ENCODE measurements at regions not wholly inside any gene's neighbourhood (a gene's known extent, or its start where the extent isn't known, plus 50 kb on each side); places are given as distances from the start of the nearest gene placed in this dataset.

DNA sequence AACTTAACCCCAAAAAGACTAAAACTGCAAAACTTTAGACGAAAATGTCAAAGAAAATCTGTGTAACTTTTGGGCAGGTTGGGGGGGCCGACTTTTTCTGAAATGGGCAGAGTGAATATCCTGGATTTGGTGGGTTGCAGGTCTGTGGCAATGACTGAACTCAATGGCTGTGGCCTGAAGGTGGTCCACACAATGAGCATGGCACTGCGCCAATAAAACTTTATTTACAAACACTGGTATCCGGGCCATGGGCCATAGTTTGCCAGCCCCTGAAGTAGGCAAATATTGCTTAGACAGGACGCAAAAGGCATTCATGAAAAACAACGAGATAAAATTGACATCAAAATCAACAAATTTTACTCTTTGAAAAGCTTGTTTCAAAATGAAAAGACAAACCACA, 66.2 kb downstream of the RTP5 start:
- Histone ChIP-seq H3K36me3 (ENCODE audit: insufficient read depth) (no peaks in the 10 kb centered on the region), H4K20me1 (ENCODE audit: insufficient read depth) (no peaks in the 10 kb centered on the region), H3K27me3 (ENCODE audit: insufficient read depth, low read depth) (no peaks in the 10 kb centered on the region), H3K4me1 (ENCODE audit: low read depth, poor library complexity, severe bottlenecking) (peaks cover 33% of the 10 kb centered on the region), H3K4me3 (IDR thresholded peaks at IDR 0.05; ENCODE audit: insufficient read depth, low read depth, low read length) (no peak overlapping the region), H2AFZ (ENCODE audit: low read depth) (no peak overlapping the region), H3K27ac (no peak overlapping the region), H3K4me2 (no peak overlapping the region), H3K79me2 (ENCODE audit: insufficient read depth, low read depth) (no peaks in the 10 kb centered on the region), H3K9ac (no peak overlapping the region)
- TF ChIP-seq, protein P1, sequence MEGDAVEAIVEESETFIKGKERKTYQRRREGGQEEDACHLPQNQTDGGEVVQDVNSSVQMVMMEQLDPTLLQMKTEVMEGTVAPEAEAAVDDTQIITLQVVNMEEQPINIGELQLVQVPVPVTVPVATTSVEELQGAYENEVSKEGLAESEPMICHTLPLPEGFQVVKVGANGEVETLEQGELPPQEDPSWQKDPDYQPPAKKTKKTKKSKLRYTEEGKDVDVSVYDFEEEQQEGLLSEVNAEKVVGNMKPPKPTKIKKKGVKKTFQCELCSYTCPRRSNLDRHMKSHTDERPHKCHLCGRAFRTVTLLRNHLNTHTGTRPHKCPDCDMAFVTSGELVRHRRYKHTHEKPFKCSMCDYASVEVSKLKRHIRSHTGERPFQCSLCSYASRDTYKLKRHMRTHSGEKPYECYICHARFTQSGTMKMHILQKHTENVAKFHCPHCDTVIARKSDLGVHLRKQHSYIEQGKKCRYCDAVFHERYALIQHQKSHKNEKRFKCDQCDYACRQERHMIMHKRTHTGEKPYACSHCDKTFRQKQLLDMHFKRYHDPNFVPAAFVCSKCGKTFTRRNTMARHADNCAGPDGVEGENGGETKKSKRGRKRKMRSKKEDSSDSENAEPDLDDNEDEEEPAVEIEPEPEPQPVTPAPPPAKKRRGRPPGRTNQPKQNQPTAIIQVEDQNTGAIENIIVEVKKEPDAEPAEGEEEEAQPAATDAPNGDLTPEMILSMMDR (conservative IDR thresholded peaks at IDR 0.05; ENCODE audit: low read depth, low read length) = no peak

DNA sequence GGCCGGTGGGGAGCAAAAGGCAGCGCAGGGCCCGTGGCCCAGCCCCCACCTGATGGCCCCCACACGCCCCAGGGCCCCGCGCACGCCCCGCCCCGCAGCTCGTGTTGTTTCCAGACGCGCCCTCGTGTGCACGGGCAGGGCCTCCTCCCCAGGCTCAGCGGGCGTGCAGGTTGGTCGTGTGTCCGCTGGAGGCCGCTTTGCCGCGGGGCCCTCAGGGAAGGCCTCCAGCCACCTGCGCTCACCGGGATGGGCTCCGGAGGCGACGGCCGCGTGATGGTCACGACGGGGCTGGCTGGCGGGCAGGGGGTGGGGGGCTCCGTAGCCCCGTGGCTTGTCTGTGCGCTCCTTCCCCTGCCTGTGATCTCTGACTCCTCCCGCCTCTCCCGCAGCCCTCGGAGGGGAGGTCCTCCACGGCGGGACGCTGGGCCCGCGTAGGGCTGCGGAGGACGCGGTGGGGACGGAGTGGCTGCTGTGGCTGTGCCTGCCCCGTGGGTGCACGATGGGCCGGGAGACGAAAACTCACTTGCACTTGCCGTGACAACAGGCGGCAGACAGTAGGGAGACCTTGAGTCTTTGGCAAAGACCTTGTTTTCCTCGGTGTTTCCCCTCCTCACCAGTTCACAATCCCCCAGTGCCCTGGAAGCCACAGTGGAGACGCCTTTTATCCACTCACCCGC, 67.1 kb downstream of the RTP5 start:
- no peak overlapping the region for H2AFZ ChIP-seq (ENCODE audit: low read depth)
- H3K36me3 ChIP-seq (ENCODE audit: insufficient read depth) = no peaks in the 10 kb centered on the region
- no peak overlapping the region for H3K4me2 ChIP-seq
- H3K4me3 ChIP-seq (IDR thresholded peaks at IDR 0.05; ENCODE audit: insufficient read depth, low read depth, low read length) = no peak overlapping the region
- H3K27me3 ChIP-seq (ENCODE audit: insufficient read depth, low read depth) = no peaks in the 10 kb centered on the region
- H4K20me1 ChIP-seq (ENCODE audit: insufficient read depth) = no peaks in the 10 kb centered on the region
- TF ChIP-seq, protein P1 (conservative IDR thresholded peaks at IDR 0.05; ENCODE audit: low read depth, low read length) = no peak
- no peak overlapping the region for H3K27ac ChIP-seq
- H3K9ac ChIP-seq = no peak overlapping the region
- no peaks in the 10 kb centered on the region for H3K79me2 ChIP-seq (ENCODE audit: insufficient read depth, low read depth)
- H3K4me1 ChIP-seq (ENCODE audit: low read depth, poor library complexity, severe bottlenecking) = peaks cover 33% of the 10 kb centered on the region

DNA sequence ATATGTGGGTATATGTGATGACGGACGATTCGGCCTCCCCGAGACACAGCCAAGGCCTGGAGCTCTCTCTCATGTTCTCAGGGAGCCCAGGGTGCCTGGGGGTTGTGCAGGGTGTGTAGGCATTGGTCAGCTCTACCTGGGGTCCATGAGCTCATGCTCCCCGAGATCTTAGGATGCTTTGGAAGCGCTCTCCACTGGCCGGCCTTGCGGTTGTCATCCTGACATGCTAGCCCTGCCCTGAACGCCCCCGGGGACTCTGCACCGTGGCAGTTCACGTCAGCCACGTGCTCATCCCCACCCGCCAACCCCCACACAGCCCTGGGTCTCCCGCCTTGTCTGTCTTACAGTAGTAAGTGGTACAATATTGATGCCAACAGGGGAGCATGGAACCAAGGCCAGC, 67.8 kb downstream of the RTP5 start:
- H3K27me3 ChIP-seq (ENCODE audit: insufficient read depth, low read depth) = no peaks in the 10 kb centered on the region
- no peaks in the 10 kb centered on the region for H3K36me3 ChIP-seq (ENCODE audit: insufficient read depth)
- peaks cover 30% of the 10 kb centered on the region for H3K4me1 ChIP-seq (ENCODE audit: low read depth, poor library complexity, severe bottlenecking)

DNA sequence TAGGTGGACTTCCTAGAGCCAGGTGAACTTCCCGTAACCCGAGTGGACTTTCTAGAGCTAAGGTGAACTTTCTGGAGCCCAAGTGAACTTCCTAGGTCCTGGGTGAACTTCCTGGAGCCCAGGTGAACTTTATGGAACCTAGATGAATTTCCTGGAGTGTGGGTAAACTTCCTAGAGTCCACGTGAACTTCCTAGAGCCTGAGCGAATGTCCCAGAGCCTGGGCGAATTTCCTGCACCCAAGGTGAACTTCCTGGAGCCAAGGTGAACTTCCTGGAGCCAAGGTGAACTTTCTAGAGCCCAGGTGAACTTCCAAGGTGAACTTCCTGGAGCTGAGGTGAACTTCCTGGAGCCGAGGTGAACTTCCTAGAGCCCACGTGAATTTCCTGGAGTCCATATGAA, 70.0 kb downstream of the RTP5 start:
- Histone ChIP-seq H3K36me3 (ENCODE audit: insufficient read depth) (no peaks in the 10 kb centered on the region), H3K4me3 (IDR thresholded peaks at IDR 0.05; ENCODE audit: insufficient read depth, low read depth, low read length) (no peak overlapping the region), H4K20me1 (ENCODE audit: insufficient read depth) (no peaks in the 10 kb centered on the region), H3K4me1 (ENCODE audit: low read depth, poor library complexity, severe bottlenecking) (peaks cover 8% of the 10 kb centered on the region), H3K27me3 (ENCODE audit: insufficient read depth, low read depth) (no peaks in the 10 kb centered on the region), H2AFZ (ENCODE audit: low read depth) (no peak overlapping the region), H3K79me2 (ENCODE audit: insufficient read depth, low read depth) (no peaks in the 10 kb centered on the region), H3K4me2 (no peak overlapping the region), H3K27ac (no peak overlapping the region), H3K9ac (no peak overlapping the region)
- TF ChIP-seq, protein P1 (conservative IDR thresholded peaks at IDR 0.05; ENCODE audit: low read depth, low read length) = no peak

More for the DNA sequence above, 67.8 kb downstream of the RTP5 start:
- H4K20me1 ChIP-seq (ENCODE audit: insufficient read depth) = no peaks in the 10 kb centered on the region
- H3K27ac ChIP-seq = no peak overlapping the region
- no peaks in the 10 kb centered on the region for H3K79me2 ChIP-seq (ENCODE audit: insufficient read depth, low read depth)
- H3K4me3 ChIP-seq (IDR thresholded peaks at IDR 0.05; ENCODE audit: insufficient read depth, low read depth, low read length) = no peak overlapping the region
- TF ChIP-seq, protein P1 (conservative IDR thresholded peaks at IDR 0.05; ENCODE audit: low read depth, low read length) = no peak
- no peak overlapping the region for H3K4me2 ChIP-seq
- H3K9ac ChIP-seq = no peak overlapping the region
- H2AFZ ChIP-seq (ENCODE audit: low read depth) = no peak overlapping the region
